GM23338 (cell line): ENCODE measurements at regions not wholly inside any gene's neighbourhood (a gene's known extent, or its start where the extent isn't known, plus 50 kb on each side); places are given as distances from the start of the nearest gene placed in this dataset.

Experiments used
- NANOG ChIP-seq: IDR thresholded peaks from 2 replicates; pipeline ENCODE4 v1.6.1; 2016; ENCODE audit warnings: antibody characterized with exemption, borderline replicate concordance
- TF ChIP-seq, protein P1 (sequence below), 2 experiments: fragments of 200-600 bp in 1 of 2; sonication (generic) in 1 of 2; conservative IDR thresholded peaks; 2 replicates each; pipeline versions ENCODE4 v1.5.1 to v1.6.1; 2016 to 2017; ENCODE audit warnings: antibody characterized with exemption in 2 of 2, low read depth in 2 of 2, mild to moderate bottlenecking in 2 of 2, moderate library complexity in 1 of 2
- TF ChIP-seq, protein P2 (sequence below): IDR thresholded peaks from one replicate; pipeline ENCODE4 v1.6.1; 2018; ENCODE audit warnings: antibody characterized with exemption; ENCODE audit not compliant: unreplicated experiment

DNA sequence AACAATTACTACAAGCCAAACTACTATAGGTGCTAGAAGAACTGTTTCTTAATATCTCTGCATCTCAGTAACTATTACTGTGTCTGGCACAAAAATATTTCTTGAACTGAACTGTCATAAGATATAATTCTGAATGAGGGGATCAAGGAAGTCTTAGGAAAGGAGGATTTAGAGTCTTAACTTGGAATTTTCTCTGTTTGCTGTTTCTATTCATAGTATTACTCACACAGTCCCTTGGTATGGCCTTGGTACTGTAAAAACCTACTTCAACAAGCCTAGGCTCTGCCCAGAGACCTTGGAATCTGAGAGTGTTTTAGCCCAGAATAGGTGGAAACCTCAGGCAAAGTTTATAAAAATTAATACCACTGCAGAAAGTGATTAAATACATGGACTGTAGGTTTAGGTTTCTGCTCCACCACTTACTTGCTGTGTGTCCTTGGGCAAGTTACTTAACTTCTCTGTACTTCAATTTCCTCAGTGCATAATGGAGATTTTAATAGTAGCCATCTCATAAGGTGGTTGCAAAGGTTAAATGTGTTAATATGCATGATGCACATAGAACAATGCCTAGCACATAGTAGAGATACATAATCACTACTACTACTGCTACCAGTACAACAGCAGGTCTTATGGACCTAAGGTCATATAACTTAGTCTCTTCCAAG lies 87.4 kb upstream of the NFIA start:
- TF ChIP-seq, protein P1, sequence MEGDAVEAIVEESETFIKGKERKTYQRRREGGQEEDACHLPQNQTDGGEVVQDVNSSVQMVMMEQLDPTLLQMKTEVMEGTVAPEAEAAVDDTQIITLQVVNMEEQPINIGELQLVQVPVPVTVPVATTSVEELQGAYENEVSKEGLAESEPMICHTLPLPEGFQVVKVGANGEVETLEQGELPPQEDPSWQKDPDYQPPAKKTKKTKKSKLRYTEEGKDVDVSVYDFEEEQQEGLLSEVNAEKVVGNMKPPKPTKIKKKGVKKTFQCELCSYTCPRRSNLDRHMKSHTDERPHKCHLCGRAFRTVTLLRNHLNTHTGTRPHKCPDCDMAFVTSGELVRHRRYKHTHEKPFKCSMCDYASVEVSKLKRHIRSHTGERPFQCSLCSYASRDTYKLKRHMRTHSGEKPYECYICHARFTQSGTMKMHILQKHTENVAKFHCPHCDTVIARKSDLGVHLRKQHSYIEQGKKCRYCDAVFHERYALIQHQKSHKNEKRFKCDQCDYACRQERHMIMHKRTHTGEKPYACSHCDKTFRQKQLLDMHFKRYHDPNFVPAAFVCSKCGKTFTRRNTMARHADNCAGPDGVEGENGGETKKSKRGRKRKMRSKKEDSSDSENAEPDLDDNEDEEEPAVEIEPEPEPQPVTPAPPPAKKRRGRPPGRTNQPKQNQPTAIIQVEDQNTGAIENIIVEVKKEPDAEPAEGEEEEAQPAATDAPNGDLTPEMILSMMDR (conservative IDR thresholded peaks at IDR 0.05; ENCODE audit: low read depth in 2 of 2), result no peak
- TF ChIP-seq NANOG, result no peak
- TF ChIP-seq, protein P2, sequence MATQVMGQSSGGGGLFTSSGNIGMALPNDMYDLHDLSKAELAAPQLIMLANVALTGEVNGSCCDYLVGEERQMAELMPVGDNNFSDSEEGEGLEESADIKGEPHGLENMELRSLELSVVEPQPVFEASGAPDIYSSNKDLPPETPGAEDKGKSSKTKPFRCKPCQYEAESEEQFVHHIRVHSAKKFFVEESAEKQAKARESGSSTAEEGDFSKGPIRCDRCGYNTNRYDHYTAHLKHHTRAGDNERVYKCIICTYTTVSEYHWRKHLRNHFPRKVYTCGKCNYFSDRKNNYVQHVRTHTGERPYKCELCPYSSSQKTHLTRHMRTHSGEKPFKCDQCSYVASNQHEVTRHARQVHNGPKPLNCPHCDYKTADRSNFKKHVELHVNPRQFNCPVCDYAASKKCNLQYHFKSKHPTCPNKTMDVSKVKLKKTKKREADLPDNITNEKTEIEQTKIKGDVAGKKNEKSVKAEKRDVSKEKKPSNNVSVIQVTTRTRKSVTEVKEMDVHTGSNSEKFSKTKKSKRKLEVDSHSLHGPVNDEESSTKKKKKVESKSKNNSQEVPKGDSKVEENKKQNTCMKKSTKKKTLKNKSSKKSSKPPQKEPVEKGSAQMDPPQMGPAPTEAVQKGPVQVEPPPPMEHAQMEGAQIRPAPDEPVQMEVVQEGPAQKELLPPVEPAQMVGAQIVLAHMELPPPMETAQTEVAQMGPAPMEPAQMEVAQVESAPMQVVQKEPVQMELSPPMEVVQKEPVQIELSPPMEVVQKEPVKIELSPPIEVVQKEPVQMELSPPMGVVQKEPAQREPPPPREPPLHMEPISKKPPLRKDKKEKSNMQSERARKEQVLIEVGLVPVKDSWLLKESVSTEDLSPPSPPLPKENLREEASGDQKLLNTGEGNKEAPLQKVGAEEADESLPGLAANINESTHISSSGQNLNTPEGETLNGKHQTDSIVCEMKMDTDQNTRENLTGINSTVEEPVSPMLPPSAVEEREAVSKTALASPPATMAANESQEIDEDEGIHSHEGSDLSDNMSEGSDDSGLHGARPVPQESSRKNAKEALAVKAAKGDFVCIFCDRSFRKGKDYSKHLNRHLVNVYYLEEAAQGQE, result no peak
